Suprapubic skin (tissue), 4 donors: ENCODE measurements at regions not wholly inside any gene's neighbourhood (a gene's known extent, or its start where the extent isn't known, plus 50 kb on each side); places are given as distances from the start of the nearest gene placed in this dataset.

Experiments
- POLR2A ChIP-seq, 2 donors: fragments of 450-650 bp; IDR thresholded peaks; one replicate each; pipeline ENCODE4 v1.6.1; 2017; ENCODE audit warnings: antibody characterized with exemption in 2 of 2, mild to moderate bottlenecking in 2 of 2, moderate library complexity in 2 of 2
- POLR2AphosphoS5 ChIP-seq, 3 donors: sonication (generic); formaldehyde crosslinking; IDR thresholded peaks; one replicate each; pipeline ENCODE4 v1.6.1; 2017; ENCODE audit warnings: antibody characterized with exemption in 3 of 3
- TF ChIP-seq, protein P1 (sequence below), 2 donors: fragments of 200-600 bp in 1 of 2; fragments of 450-650 bp in 1 of 2; sonication (generic) in 1 of 2; IDR thresholded peaks; one replicate each; pipeline ENCODE4 v1.5.1; 2016 to 2019; ENCODE audit warnings: antibody characterized with exemption in 2 of 2, mild to moderate bottlenecking in 1 of 2, moderate library complexity in 1 of 2

DNA sequence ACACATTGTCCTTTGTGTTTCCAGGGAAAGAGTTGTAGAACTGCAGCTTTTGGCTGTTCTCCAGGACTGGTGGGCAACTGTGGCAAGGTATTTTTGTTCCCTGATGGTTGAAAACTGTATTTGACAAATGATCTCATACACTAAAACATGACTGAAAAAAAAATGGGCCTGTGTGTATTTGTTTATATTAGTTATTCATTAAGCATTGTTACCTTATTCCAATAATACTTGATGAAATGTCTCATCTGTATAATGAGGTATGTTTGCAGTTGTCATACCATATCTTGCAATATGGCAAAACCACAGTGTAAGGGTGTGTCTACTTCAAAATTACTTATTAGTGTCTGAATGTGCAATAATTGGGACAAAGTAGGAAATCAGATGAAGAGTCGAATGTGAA lies 479.4 kb upstream of the NOVA1 start:
- TF ChIP-seq POLR2A (IDR thresholded peaks at IDR 0.05) (no peak), POLR2AphosphoS5 (IDR thresholded peaks at IDR 0.05) (no peak)
- TF ChIP-seq, protein P1, sequence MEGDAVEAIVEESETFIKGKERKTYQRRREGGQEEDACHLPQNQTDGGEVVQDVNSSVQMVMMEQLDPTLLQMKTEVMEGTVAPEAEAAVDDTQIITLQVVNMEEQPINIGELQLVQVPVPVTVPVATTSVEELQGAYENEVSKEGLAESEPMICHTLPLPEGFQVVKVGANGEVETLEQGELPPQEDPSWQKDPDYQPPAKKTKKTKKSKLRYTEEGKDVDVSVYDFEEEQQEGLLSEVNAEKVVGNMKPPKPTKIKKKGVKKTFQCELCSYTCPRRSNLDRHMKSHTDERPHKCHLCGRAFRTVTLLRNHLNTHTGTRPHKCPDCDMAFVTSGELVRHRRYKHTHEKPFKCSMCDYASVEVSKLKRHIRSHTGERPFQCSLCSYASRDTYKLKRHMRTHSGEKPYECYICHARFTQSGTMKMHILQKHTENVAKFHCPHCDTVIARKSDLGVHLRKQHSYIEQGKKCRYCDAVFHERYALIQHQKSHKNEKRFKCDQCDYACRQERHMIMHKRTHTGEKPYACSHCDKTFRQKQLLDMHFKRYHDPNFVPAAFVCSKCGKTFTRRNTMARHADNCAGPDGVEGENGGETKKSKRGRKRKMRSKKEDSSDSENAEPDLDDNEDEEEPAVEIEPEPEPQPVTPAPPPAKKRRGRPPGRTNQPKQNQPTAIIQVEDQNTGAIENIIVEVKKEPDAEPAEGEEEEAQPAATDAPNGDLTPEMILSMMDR (IDR thresholded peaks at IDR 0.05): no peak
